Mesenchymal stem cell (in vitro differentiated cells and primary cell): ENCODE measurements at regions not wholly inside any gene's neighbourhood (a gene's known extent, or its start where the extent isn't known, plus 50 kb on each side); places are given as distances from the start of the nearest gene placed in this dataset.
A peak's percentile ranks its signal among the peaks of the same experiment; 100 is the strongest.

Experiments
- DNase-seq: peaks from one replicate; pipeline ENCODE4 v3.0.0-alpha.2; 2013
- H2AFZ ChIP-seq: one replicate; pipeline ENCODE4 v1.6.1; 2013; ENCODE audit warnings: low read depth, mild to moderate bottlenecking, control low read depth, inconsistent platforms, low read length, moderate library complexity
- H2AK5ac ChIP-seq: 2 replicates; pipeline ENCODE4 v1.6.1; 2013; ENCODE audit warnings: low read length, moderate library complexity, mild to moderate bottlenecking, inconsistent platforms; ENCODE audit not compliant: severe bottlenecking
- H2BK120ac ChIP-seq: one replicate; pipeline ENCODE4 v1.6.1; 2013; ENCODE audit warnings: low read depth, mild to moderate bottlenecking, inconsistent platforms, low read length, moderate library complexity
- H2BK12ac ChIP-seq, 2 experiments: one replicate each; pipeline ENCODE4 v1.6.1; 2013; ENCODE audit warnings: inconsistent platforms in 2 of 2, low read length in 2 of 2, mild to moderate bottlenecking in 2 of 2, moderate library complexity in 2 of 2, control low read depth in 1 of 2
- H2BK15ac ChIP-seq: one replicate; pipeline ENCODE4 v1.6.1; 2013; ENCODE audit warnings: mild to moderate bottlenecking, low read depth, inconsistent platforms; ENCODE audit not compliant: poor library complexity, severe bottlenecking
- H2BK5ac ChIP-seq: 2 replicates; pipeline ENCODE4 v1.6.1; 2013; ENCODE audit warnings: low read depth, mild to moderate bottlenecking, low read length, control low read depth, inconsistent platforms; ENCODE audit not compliant: poor library complexity, severe bottlenecking
- H3K14ac ChIP-seq, 2 experiments: one replicate each; pipeline ENCODE4 v1.6.1; 2013; ENCODE audit warnings: inconsistent platforms in 2 of 2, low read length in 2 of 2, control low read depth in 1 of 2, mild to moderate bottlenecking in 1 of 2, moderate library complexity in 1 of 2
- H3K18ac ChIP-seq, 2 experiments: one replicate each; pipeline ENCODE4 v1.6.1; 2013; ENCODE audit warnings: inconsistent platforms in 2 of 2, low read length in 2 of 2, control low read depth in 1 of 2, low read depth in 1 of 2, mild to moderate bottlenecking in 1 of 2
- H3K23ac ChIP-seq, 2 experiments: one replicate each; pipeline ENCODE4 v1.6.1; 2013; ENCODE audit warnings: inconsistent platforms in 2 of 2, low read length in 2 of 2, mild to moderate bottlenecking in 2 of 2, moderate library complexity in 2 of 2, control low read depth in 1 of 2
- H3K27ac ChIP-seq: 2 replicates; pipeline ENCODE4 v1.5.1; 2013; ENCODE audit warnings: mild to moderate bottlenecking, moderate library complexity, low read length, control low read depth, inconsistent platforms; ENCODE audit not compliant: poor library complexity, severe bottlenecking
- H3K27me3 ChIP-seq, 2 experiments: 2 replicates each; pipeline versions ENCODE4 v1.6.1 to v1.7.0; 2013; ENCODE audit warnings: low read length in 2 of 2, mild to moderate bottlenecking in 2 of 2, moderate library complexity in 2 of 2, control low read depth in 1 of 2, inconsistent platforms in 1 of 2; ENCODE audit not compliant: control insufficient read depth in 1 of 2, insufficient read depth in 1 of 2
- H3K36me3 ChIP-seq, 2 experiments: 2 replicates each; pipeline versions ENCODE4 v1.6.1 to v1.7.0; 2013; ENCODE audit warnings: low read length in 2 of 2, control low read depth in 1 of 2, inconsistent platforms in 1 of 2, low read depth in 1 of 2, mild to moderate bottlenecking in 1 of 2; ENCODE audit not compliant: insufficient read depth in 2 of 2, control insufficient read depth in 1 of 2
- H3K4ac ChIP-seq, 2 experiments: one replicate each; pipeline ENCODE4 v1.6.1; 2013; ENCODE audit warnings: inconsistent platforms in 2 of 2, low read length in 2 of 2, mild to moderate bottlenecking in 2 of 2, moderate library complexity in 2 of 2, control low read depth in 1 of 2, low read depth in 1 of 2
- H3K4me1 ChIP-seq: 2 replicates; pipeline ENCODE4 v1.6.1; 2013; ENCODE audit warnings: low read depth, low read length, control low read depth; ENCODE audit not compliant: control insufficient read depth, insufficient read depth
- H3K4me2 ChIP-seq: 2 replicates; pipeline ENCODE4 v1.6.1; 2013; ENCODE audit warnings: low read length, mild to moderate bottlenecking, inconsistent platforms; ENCODE audit not compliant: poor library complexity, severe bottlenecking
- H3K4me3 ChIP-seq, 2 experiments: 2 replicates each; pipeline versions ENCODE4 v1.5.1 to v1.7.0; 2013; ENCODE audit warnings: low read length in 2 of 2, mild to moderate bottlenecking in 2 of 2, control low read depth in 1 of 2, low read depth in 1 of 2; ENCODE audit not compliant: insufficient read depth in 1 of 2
- H3K79me1 ChIP-seq: replicated peaks from 2 replicates; pipeline ENCODE4 v1.6.1; 2013; ENCODE audit warnings: mild to moderate bottlenecking, control low read depth, low read length, inconsistent platforms; ENCODE audit not compliant: poor library complexity, severe bottlenecking
- H3K9ac ChIP-seq: 2 replicates; pipeline ENCODE4 v1.7.0; 2013; ENCODE audit warnings: mild to moderate bottlenecking, low read length, moderate library complexity
- H3K9me3 ChIP-seq: 2 replicates; pipeline ENCODE4 v1.7.0; 2013; ENCODE audit warnings: mild to moderate bottlenecking, low read length; ENCODE audit not compliant: control insufficient read depth
- H4K8ac ChIP-seq: one replicate; pipeline ENCODE4 v1.6.1; 2013; ENCODE audit warnings: inconsistent platforms, mild to moderate bottlenecking, low read length, moderate library complexity
- H4K91ac ChIP-seq: one replicate; pipeline ENCODE4 v1.6.1; 2013; ENCODE audit warnings: mild to moderate bottlenecking, low read length, inconsistent platforms
- WGBS: methylation state at CpG from one replicate; pipeline ENCODE4 v1.1.7; 2013; ENCODE audit warnings: mixed read lengths; 5-methylcytosine and 5-hydroxymethylcytosine counted together

DNA sequence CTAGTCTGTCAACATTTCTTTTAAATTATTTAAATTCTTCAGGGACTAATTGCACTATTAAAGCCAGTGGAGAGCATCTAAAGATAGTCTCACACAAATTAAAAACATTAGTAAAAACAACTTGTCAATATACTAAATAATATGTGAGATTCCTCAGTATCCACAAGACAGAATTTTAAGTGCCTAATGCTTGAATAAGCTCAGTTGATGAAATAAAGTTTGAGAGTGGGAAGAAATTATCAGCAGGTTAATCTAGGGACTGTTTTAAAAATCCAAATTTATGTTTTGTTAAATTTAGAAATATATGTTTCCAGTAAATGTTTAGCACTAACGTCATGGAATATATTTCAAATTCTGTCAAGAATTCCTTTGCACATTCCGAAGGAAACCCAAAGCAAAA, 105.2 kb downstream of the SLC41A2 start:
- H4K91ac ChIP-seq: no peak overlapping the region
- H3K9ac ChIP-seq: no peak overlapping the region
- H3K79me1 ChIP-seq: no peaks in the 10 kb centered on the region
- H3K14ac ChIP-seq: no peak overlapping the region
- no peak overlapping the region for H3K4ac ChIP-seq
- no peak overlapping the region for H4K8ac ChIP-seq
- no peak overlapping the region for H3K23ac ChIP-seq
- no peak overlapping the region for H3K18ac ChIP-seq
- WGBS: 94% methylated on average over 2 of the region's 2 CpGs
- no peak overlapping the region for H2BK5ac ChIP-seq
- no peaks in the 10 kb centered on the region for H3K27me3 ChIP-seq
- no peaks in the 10 kb centered on the region for H3K9me3 ChIP-seq
- no peak overlapping the region for H2BK15ac ChIP-seq
- H3K27ac ChIP-seq: no peak overlapping the region
- no peak overlapping the region for H2BK12ac ChIP-seq
- no peaks in the 10 kb centered on the region for H3K36me3 ChIP-seq
- H3K4me2 ChIP-seq: no peak overlapping the region
- no peak overlapping the region for H2AK5ac ChIP-seq
- no peak for DNase-seq
- H2AFZ ChIP-seq: no peak overlapping the region
- no peaks in the 10 kb centered on the region for H3K4me1 ChIP-seq
- no peak overlapping the region for H2BK120ac ChIP-seq
- no peak overlapping the region for H3K4me3 ChIP-seq

GRCh38 chr12:104852102-104852501, 106.0 kb downstream of the SLC41A2 start:
- Histone ChIP-seq H3K4me2 (no peak overlapping the region), H3K79me1 (no peaks in the 10 kb centered on the region), H3K4ac (no peak overlapping the region), H3K4me1 (no peaks in the 10 kb centered on the region), H3K27ac (no peak overlapping the region), H3K9ac (no peak overlapping the region), H3K18ac (no peak overlapping the region), H2AK5ac (no peak overlapping the region), H3K14ac (no peak overlapping the region), H3K23ac (no peak overlapping the region), H3K9me3 (no peaks in the 10 kb centered on the region), H3K27me3 (no peaks in the 10 kb centered on the region), H2BK12ac (no peak overlapping the region), H2BK120ac (no peak overlapping the region), H3K4me3 (no peak overlapping the region), H4K8ac (no peak overlapping the region), H2AFZ (no peak overlapping the region), H2BK15ac (no peak overlapping the region), H2BK5ac (no peak overlapping the region), H4K91ac (no peak overlapping the region), H3K36me3 (no peaks in the 10 kb centered on the region)
- peak; percentile 9 for DNase-seq
- WGBS: no CpG with 5 or more reads among the region's 2 CpGs

DNA sequence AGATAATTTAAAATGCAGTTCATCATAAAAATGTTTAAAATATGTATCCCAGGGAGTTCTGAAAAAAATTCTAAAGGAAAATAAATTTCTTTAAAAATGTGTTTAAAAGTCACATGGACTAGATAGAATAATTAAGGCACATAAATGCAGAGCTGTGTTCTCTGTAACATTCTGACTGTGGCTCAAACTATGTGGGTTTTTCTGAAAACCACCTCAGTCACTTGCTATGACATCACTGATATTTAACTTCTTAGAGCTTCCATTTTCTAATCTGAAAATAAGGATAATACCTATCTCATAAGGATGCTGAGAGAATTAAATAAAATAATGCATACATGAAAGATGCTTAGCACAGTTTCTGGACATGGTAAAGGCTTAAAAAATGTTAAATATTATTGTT, 107.3 kb downstream of the SLC41A2 start:
- Histone ChIP-seq H2BK120ac (no peak overlapping the region), H3K27me3 (no peaks in the 10 kb centered on the region), H3K4me1 (no peaks in the 10 kb centered on the region), H2AFZ (no peak overlapping the region), H4K91ac (no peak overlapping the region), H2BK12ac (no peak overlapping the region), H2BK15ac (no peak overlapping the region), H3K9me3 (no peaks in the 10 kb centered on the region), H3K36me3 (no peaks in the 10 kb centered on the region), H3K9ac (no peak overlapping the region), H2AK5ac (no peak overlapping the region), H3K14ac (no peak overlapping the region), H3K23ac (no peak overlapping the region), H3K79me1 (no peaks in the 10 kb centered on the region), H3K27ac (no peak overlapping the region), H3K4me2 (no peak overlapping the region), H4K8ac (no peak overlapping the region), H3K4ac (no peak overlapping the region), H2BK5ac (no peak overlapping the region), H3K4me3 (no peak overlapping the region), H3K18ac (no peak overlapping the region)
- no peak for DNase-seq

DNA sequence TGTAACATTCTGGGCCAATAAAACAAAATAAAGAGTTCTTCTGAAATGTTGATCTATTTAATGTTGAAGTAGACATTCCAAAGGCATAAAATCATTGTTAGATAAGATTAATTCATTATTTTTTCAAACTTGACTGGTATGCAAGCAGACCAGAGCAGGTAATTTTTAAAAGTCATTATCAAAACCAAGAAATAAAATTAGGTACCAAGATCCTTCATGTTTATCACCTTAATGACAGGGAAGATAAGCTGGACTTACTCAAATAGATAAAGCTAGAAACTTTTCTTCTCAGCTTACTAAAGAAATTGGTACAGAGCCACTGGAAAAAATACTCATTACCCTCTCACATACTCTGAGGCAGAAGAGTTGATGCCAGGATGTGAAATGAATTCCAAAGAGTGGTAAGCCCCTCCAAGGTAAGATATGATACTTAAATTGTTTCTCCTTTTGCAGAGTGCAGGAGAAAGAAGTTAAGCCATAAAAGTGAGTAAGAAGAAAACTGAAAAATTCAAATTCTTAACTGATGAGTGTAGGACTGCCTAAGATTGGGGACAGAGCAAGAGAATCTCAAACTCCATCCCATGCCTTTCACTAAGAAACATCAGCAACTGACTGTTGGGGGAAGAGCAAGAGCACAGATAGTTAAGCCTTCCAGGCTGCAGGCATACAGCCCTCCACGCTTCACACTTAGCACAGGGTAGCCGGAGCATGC, 111.9 kb downstream of the SLC41A2 start:
- WGBS: 100% methylated on average over 1 of the region's 2 CpGs
- no peaks in the 10 kb centered on the region for H3K9me3 ChIP-seq
- no peak overlapping the region for H3K4ac ChIP-seq
- H3K9ac ChIP-seq: no peak overlapping the region
- no peak overlapping the region for H3K27ac ChIP-seq
- H3K23ac ChIP-seq: no peak overlapping the region
- H3K27me3 ChIP-seq: no peaks in the 10 kb centered on the region
- no peak overlapping the region for H2AFZ ChIP-seq
- H3K14ac ChIP-seq: no peak overlapping the region
- no peak overlapping the region for H2BK5ac ChIP-seq
- H3K4me2 ChIP-seq: no peak overlapping the region
- H4K91ac ChIP-seq: no peak overlapping the region
- DNase-seq: no peak
- H2BK120ac ChIP-seq: no peak overlapping the region
- no peak overlapping the region for H2BK12ac ChIP-seq
- H3K4me1 ChIP-seq: no peaks in the 10 kb centered on the region
- no peak overlapping the region for H2AK5ac ChIP-seq
- no peak overlapping the region for H3K4me3 ChIP-seq
- no peaks in the 10 kb centered on the region for H3K79me1 ChIP-seq
- H4K8ac ChIP-seq: no peak overlapping the region
- no peak overlapping the region for H3K18ac ChIP-seq
- no peak overlapping the region for H2BK15ac ChIP-seq
- peaks cover 0 to 9% of the 10 kb centered on the region in 2 experiments for H3K36me3 ChIP-seq
